Iris pigment epithelial cell (primary cell): ENCODE measurements at regions not wholly inside any gene's neighbourhood (a gene's known extent, or its start where the extent isn't known, plus 50 kb on each side); places are given as distances from the start of the nearest gene placed in this dataset.
A peak's percentile ranks its signal among the peaks of the same experiment; 100 is the strongest.
"Not testable (repeated sequence)": the region's sequence is repeated elsewhere in the genome, so short reads cannot be mapped to it uniquely, and the experiment has no call there.

Experiments used
- DNase-seq: peaks from one replicate; pipeline ENCODE4 v3.0.0-alpha.2; 2011; ENCODE audit warnings: low read depth

DNA sequence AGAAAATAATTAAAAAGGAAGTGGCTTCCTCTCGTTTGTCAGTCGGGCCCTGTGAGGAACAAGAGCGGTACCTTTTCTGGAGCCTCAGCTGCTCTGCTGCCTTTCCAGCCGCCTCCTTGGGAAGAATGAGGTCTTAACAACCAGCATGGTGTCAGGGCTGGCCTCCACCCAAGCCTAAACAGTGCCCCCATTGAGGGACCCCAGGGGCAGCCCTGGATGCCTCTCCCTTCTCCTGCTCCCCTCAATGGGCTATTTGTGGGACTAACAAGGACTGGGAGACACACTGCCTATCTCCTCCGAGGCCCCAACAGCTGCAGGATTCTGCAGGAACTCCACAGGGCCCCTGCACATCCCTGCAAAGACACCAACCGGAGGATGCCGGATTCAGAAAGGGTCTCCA lies 155.4 kb upstream of the MAP3K1 start:
- DNase-seq = no peak

GRCh38 chr5:56658972-56659371 lies 156.4 kb upstream of the MAP3K1 start:
- peak; percentile 48 for DNase-seq

DNA sequence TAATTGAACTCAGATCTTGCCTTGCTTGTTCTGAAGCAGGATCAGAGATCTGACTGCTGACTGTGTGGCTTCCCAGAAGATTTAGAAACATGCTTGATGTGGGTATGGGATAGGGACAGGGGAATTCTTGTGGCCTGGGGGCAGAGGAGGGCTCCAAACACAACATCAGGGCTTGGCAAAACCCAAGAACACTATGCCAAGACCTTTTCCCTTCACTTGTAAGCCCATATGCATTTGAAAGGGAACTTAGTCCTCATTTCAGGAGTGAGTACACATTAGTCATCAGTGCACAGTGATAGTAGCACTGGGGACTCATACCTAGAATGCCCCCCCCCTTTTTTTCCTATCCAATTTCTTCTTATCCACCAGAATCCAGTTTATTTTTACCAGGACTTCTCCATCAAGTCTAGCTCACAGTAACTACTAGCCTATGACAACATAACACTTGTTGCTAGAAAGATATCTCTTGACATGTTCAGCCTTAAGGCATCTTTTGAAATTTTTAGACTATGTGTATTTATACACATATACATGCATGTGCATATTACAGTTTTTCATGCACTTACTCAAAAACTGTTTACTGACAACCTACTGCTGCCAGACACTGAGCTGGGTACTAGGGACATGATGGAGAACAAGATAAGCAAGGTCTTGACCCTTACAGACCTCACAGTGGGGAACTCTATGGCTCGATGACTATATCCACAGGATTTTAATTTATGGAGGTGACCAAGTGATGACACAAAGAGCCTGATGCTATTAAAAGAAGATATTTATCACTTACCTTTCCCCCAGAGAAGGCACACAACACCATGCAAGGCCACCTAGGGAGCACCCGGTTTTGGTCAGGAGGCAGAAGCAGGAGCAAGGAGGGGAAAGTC lies 158.3 kb upstream of the MAP3K1 start:
- no peak for DNase-seq

DNA sequence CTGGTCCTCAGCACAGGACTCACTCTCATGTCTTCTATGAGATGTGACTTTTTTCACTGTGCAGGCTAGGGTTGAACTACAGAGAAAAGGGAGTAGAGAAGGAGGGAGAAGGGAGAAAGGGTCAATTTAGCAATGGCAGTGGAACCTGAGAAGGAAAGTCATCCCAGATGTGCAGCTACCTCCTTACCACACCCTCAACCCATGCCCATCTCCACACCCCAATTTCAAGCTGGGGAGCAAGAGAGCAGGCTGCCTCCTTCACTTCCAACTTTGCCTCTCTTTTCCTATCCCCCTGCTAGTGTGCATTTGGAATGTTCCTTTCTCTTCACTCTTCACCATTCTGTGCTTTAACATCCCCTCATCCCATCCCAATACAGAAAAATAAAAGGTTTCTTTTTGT lies 163.5 kb upstream of the MAP3K1 start:
- no peak for DNase-seq

DNA sequence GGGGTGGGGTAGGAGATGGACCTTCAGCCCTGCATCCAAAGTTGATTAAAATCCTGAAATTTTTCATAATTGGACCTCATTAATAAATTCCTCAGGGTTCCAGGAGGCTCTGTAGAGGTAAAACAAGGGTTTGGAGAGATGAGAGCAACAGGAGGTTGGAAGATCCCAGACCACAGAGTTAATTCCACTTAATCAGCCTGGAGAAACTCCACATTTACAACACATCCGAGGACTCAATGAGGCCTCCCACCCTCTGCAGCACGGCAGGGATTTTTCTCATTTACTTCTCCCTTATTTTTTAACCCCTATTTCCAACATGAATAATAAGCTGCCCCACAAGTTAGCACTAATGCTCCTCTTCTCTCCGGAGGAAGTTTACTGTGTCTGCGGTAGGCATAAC lies 165.0 kb upstream of the MAP3K1 start:
- DNase-seq = no peak

- no peak for DNase-seq
These were observed 165.8 kb upstream of the MAP3K1 start for GRCh38 chr5:56649569-56649968.

DNA sequence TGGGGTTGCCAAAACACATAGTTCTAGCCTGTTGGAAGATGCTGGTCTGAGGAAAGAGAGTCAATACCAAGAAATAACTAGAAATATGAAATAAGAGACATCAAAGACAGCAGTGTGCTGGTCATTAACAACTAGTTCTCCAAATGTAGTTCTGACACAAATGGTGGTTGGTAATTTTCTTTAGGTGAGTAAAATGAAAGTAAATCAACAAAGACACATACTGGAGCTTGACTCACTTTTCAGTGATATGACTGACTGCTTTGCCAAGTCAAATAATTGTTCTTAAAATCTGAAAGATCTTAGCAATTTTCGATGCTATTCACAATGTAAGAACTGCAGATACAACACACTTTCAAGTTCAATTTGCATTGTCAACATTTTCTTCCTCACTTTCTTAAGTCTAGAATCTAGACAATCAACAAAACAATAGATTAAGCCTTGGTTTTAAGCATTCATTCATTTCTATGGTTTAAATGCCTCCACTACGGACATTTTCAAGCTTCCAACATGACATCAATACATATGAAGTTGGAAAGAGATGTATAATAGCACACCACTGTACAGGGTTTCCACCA lies 166.8 kb upstream of the MAP3K1 start:
- no peak for DNase-seq

DNA sequence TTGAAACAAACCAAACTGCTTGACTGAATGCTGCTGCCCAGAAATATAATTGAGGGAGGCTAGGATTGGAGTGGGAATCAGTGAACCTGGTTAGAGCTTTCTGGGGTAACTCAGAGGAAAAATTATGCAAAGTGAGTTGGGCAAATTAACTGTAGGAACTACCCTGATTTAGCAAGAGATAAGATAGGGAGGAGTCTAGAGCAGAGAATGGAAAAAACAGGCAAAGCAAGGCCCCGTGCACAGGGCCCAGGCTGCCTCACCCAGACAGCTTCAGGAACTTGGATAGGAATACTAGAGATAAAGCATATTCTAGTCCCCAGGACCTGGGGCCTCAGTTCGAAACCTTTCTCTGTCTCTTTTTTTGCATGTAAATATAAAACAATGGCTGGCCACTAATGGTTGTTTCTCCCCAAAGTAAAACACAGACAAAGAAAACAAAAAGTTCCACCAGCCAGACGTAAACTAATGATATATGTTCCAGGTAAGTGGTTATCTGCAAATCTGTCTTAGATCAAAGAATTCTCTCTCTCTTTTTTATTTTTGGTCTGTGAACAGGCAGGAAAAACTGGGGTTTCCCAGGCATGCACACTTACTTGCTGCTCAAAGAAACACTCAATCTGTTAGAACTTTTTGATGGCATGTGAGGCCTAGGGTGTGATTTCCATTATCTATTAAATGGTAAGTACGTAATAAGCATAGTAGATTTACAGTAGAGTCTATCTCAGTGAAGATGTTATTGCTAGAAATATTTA lies 168.1 kb upstream of the MAP3K1 start:
- no peak for DNase-seq

DNA sequence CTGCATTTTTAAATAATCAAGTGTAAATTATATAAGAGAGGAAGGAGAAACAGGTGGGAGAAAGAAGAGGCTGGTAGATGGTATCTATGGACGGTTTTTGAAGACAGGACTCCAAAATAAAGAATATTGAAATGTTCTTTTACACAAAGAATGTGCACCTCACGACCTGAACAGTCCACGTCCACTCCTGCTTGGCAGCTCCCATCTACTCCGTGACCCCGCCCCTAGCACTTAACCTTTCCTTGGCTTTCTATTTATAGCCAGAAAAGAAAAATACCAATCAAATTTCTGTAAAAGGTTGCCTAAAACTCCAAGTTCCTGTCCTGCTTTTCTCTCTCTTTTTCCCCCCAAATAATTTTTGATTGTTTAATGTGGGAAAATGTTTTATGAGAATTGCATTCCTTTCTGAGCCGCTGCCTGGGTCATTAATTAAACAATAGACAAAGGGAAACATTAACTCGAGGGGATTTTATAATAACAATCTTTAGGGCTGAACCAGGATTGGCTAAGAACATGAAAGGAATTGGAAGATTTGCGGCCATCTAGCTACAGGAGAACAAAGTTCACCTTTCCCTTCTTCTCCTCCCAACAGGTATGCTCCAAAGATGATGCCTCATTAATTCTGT lies 173.6 kb upstream of the MAP3K1 start:
- DNase-seq = no peak

GRCh38 chr5:56640763-56641406 lies 174.5 kb upstream of the MAP3K1 start:
- DNase-seq = no peak

GRCh38 chr5:56639476-56639875 lies 175.9 kb upstream of the MAP3K1 start:
- no peak for DNase-seq

DNA sequence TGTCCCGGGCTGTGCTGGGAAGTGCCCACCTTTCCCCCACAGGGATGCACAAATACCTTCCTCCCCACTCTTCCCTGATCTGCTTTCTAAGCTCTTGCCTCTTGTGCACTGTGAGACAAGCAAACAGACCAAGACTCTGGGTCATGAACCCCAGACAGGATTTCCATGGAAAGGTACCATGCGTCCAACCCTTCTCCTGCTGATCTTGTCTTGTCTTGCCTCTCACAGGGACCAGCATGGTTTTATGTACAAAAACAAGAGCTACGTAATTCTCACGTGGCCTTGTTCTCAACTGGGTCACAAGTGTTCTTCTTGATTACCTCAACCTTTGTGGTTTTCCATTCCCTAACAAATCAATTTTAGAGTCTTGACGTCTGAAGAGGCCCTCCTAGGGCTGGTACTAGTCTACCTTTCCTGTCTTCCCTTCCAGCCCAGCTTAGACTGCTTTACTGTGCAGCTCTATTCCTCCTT lies 176.5 kb upstream of the MAP3K1 start:
- DNase-seq = no peak

- no peak for DNase-seq
These were observed 177.2 kb upstream of the MAP3K1 start for GRCh38 chr5:56638061-56638621.

DNA sequence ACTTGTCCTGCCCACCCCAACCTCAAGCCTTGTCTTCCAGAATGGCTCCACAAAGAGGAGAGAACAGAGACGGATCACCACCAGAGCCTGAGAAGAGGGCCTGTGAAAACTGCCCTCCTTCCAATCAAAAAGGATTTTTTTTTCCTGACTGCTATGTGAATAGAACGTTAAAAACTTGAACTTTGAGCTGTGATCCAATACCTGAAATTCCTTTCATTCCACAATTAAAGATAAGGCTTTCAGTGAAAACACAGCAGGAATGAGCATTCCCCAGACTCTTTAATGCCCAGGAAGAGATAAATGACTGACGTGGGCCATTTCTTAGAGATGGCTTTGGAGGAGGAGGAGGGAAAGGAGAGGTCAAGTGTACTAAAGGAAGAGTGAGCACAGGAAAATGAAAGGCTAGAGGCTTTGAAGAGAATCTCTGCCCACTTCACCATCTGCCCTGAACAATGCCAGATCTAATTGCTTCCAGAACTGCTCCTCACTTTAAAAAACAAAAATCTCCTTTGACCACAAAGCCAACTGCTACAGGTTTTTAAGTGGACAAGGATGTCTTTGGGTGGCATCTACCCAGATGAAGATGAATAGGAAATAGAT lies 177.9 kb upstream of the MAP3K1 start:
- peak; percentile 34 for DNase-seq

DNA sequence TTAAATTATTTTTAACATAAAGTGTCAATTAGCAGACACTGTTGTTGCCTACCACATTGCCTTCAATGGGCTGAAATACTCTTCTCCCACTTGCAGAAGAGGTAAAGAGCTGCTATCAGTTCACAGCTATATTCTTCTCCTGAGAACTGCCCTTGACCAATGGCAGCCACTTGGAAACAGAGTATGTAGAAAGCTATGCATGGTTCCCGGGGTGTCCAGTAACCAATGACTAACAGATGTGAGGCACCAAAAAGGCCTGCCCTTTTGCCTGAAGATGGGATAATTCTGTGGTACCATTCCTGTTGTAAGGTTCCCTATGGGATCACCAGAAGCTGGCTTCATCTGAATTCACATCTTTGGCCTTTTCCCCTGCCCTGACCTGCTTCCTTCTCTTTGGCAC lies 181.4 kb upstream of the MAP3K1 start:
- DNase-seq = peak; percentile 50

DNA sequence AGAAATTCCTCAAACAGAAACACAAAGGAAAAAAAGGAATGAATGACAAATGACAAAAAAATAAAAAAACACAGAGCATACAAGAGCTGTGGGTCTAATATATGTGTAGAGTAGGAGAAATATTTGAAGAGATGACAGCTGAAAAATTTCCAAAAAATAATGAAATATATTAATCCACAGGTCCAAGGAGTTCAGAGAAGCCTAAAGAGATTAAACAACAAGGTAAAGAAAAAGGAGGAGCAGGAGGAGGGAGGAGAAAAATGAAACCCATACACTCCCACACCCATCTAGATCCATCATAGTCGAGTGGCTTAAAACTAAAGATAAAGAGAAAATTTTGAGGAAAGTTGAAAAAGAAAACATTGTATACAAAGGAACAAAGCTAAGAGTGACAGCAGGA lies 182.4 kb upstream of the MAP3K1 start:
- no peak for DNase-seq

DNA sequence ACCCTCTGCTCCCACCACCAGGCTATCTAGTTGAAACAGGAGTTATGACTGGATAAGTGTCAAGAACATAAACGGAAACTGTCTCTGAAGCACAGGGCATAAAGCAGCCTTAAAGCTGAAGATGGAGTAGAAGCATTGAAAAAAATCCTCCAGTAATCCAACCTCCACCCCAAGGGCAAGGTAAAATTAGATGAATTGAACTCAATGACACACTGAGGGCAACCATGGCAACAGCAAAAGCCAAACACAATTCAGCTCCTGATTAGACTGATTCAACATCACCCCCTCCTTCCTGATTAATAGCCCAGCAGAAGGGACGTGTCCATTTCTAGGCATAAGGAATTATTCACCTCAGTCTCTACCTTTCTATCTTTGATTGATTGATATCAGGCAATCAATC lies 183.2 kb upstream of the MAP3K1 start:
- DNase-seq = no peak

GRCh38 chr5:56631719-56632118 lies 183.6 kb upstream of the MAP3K1 start:
- no peak for DNase-seq

- not testable (repeated sequence) for DNase-seq
These were observed 186.7 kb upstream of the MAP3K1 start for GRCh38 chr5:56628616-56629015.

DNA sequence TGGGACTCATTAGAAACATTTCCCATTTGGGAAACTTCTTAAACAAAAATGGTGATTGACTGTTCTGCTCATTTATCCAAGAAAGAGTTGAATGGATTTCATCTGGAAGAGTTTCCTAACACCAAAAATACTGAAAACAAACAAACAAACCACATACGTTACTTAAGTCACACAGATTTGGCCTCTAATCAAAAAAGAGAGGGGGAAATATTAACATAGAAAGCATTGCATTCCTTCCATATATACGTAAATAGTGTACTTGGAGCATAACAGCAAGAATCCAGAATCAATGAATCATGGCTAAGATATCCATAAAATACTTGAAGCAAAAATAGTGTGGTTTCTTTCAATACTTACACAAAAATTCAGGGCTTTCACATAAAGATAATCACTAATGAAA lies 189.8 kb upstream of the MAP3K1 start:
- peak; percentile 97 for DNase-seq

DNA sequence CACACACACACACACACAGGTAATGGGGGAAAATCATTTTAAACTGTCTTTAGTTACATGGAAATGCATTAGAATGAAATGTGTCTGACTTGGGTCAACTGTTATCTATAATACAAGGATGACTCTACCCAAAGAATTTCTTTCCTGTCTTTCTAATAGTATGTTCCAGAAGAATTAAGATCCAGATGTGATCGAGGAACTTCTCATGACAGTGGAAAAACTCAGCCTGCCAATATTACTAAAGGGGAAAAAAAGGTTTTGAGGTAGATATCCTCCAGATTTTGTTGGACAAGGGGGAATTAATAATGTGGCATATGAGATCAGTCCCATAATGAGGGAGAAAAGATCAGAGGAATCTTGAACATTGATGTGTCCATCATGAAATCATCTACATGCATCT lies 190.6 kb upstream of the MAP3K1 start:
- DNase-seq = no peak
